GM19240 (cell line): ENCODE measurements at regions not wholly inside any gene's neighbourhood (a gene's known extent, or its start where the extent isn't known, plus 50 kb on each side); places are given as distances from the start of the nearest gene placed in this dataset.
"Not testable (repeated sequence)": the region's sequence is repeated elsewhere in the genome, so short reads cannot be mapped to it uniquely, and the experiment has no call there.

ENCODE experiments used
- DNase-seq: peaks from one replicate; pipeline ENCODE4 v3.0.0; 2011; ENCODE audit warnings: low spot score; ENCODE audit not compliant: insufficient read length

- no peak for DNase-seq
Measured at GRCh38 chr3:135556174-135556573, 409.4 kb upstream of the PPP2R3A start.

- no peak for DNase-seq
Measured at GRCh38 chr3:135558150-135558783, 407.3 kb upstream of the PPP2R3A start.

GRCh38 chr3:135558906-135559305 lies 406.6 kb upstream of the PPP2R3A start:
- no peak for DNase-seq

GRCh38 chr3:135559802-135560201 lies 405.7 kb upstream of the PPP2R3A start:
- DNase-seq, result no peak

GRCh38 chr3:135560847-135561246 lies 404.7 kb upstream of the PPP2R3A start:
- DNase-seq, result no peak

GRCh38 chr3:135564696-135565095 lies 400.8 kb upstream of the PPP2R3A start:
- no peak for DNase-seq

GRCh38 chr3:135565546-135565945 lies 400.0 kb upstream of the PPP2R3A start:
- no peak for DNase-seq

GRCh38 chr3:135567223-135567622 lies 398.3 kb upstream of the PPP2R3A start:
- DNase-seq, result no peak

GRCh38 chr3:135576751-135577150 lies 388.8 kb upstream of the PPP2R3A start:
- DNase-seq, result no peak

- no peak for DNase-seq
Measured at GRCh38 chr3:135581806-135582205, 383.7 kb upstream of the PPP2R3A start.

- DNase-seq, result no peak
Measured at GRCh38 chr3:135582800-135583199, 382.7 kb upstream of the PPP2R3A start.

GRCh38 chr3:135596563-135596962 lies 369.0 kb upstream of the PPP2R3A start:
- no peak for DNase-seq

GRCh38 chr3:135597855-135598254 lies 367.7 kb upstream of the PPP2R3A start:
- no peak for DNase-seq

- no peak for DNase-seq
Measured at GRCh38 chr3:135598597-135598996, 366.9 kb upstream of the PPP2R3A start.

- DNase-seq, result not testable (repeated sequence)
Measured at GRCh38 chr3:135604512-135604911, 361.0 kb upstream of the PPP2R3A start.

GRCh38 chr3:135618123-135618522 lies 347.4 kb upstream of the PPP2R3A start:
- DNase-seq, result no peak

- no peak for DNase-seq
Measured at GRCh38 chr3:135621184-135621920, 344.2 kb upstream of the PPP2R3A start.

GRCh38 chr3:135622215-135622614 lies 343.3 kb upstream of the PPP2R3A start:
- DNase-seq, result no peak

GRCh38 chr3:135622656-135623055 lies 342.9 kb upstream of the PPP2R3A start:
- DNase-seq, result no peak

GRCh38 chr3:135623558-135623957 lies 342.0 kb upstream of the PPP2R3A start:
- DNase-seq, result no peak

GRCh38 chr3:135627057-135627456 lies 338.5 kb upstream of the PPP2R3A start:
- DNase-seq, result no peak

- no peak for DNase-seq
Measured at GRCh38 chr3:135629701-135630408, 335.7 kb upstream of the PPP2R3A start.
